HepG2 (cell line): ENCODE measurements at regions not wholly inside any gene's neighbourhood (a gene's known extent, or its start where the extent isn't known, plus 50 kb on each side); places are given as distances from the start of the nearest gene placed in this dataset.

Experiments used
- ATAC-seq: fragments of 200-7000 bp; cut with Tn5 transposase; 3 replicates; pipeline ENCODE4 v1.9.1; 2020; ENCODE audit warnings: mild to moderate bottlenecking, moderate library complexity
- BruUV-seq: library from RNA; stranded (reverse); fragments of 400-500 nt; replicated peaks from 2 replicates; lab custom pipeline; 2021; lab: Mats Ljungman, UMichigan
- CTCF ChIA-PET: fragments of 300-600 bp; formaldehyde crosslinking; extraction: SDS; loops from one replicate; lab custom pipeline; 2021; ENCODE audit warnings: low total read pairs, inconsistent platforms, low intra/inter-chr PET ratio; lab: Yijun Ruan, JAX
- POLR2A ChIA-PET: fragments of 350-600 bp; sonication (Branson Sonifier 250); formaldehyde crosslinking; loops from one replicate; lab custom pipeline; 2020; ENCODE audit warnings: antibody characterized with exemption, inconsistent platforms; lab: Yijun Ruan, JAX
- DNase-seq: peaks from one replicate; pipeline ENCODE4 v3.0.0-alpha.2; 2015; ENCODE audit warnings: low spot score
- FAIRE-seq: peaks from 3 replicates; lab custom pipeline; 2011; peaks lifted over from hg19 to GRCh38; lab: Jason Lieb, UNC
- H2AFZ ChIP-seq: one replicate; pipeline ENCODE4 v1.6.1; 2011; ENCODE audit warnings: low read length, inconsistent platforms
- H3K27ac ChIP-seq: fragments of 300-600 bp; 3 replicates; pipeline ENCODE4 v1.8.0; 2011; ENCODE audit warnings: mixed run types, mild to moderate bottlenecking, mixed read lengths, low read length, inconsistent platforms; ENCODE audit not compliant: insufficient read depth; ENCODE audit errors: extremely low read length
- H3K27me3 ChIP-seq, 2 experiments: fragments of 200-600 bp in 1 of 2; 2 replicates in 1 of 2; 3 replicates in 1 of 2; pipeline versions ENCODE4 v1.6.0 to v1.8.0; 2011; ENCODE audit warnings: low read length in 2 of 2, mild to moderate bottlenecking in 2 of 2, moderate library complexity in 2 of 2, inconsistent platforms in 1 of 2; ENCODE audit not compliant: insufficient read depth in 2 of 2, control insufficient read depth in 1 of 2
- H3K36me3 ChIP-seq, 2 experiments: fragments of 200-600 bp in 1 of 2; replicated peaks in 1 of 2; 2 replicates in 1 of 2; 3 replicates in 1 of 2; pipeline versions ENCODE4 v1.5.1 to v1.8.0; 2011; ENCODE audit warnings: low read length in 2 of 2, inconsistent platforms in 1 of 2; ENCODE audit not compliant: insufficient read depth in 2 of 2, control insufficient read depth in 1 of 2
- H3K4me1 ChIP-seq: 2 replicates; pipeline ENCODE4 v1.5.1; 2012; ENCODE audit warnings: low read length, inconsistent platforms; ENCODE audit not compliant: insufficient read depth
- H3K4me2 ChIP-seq: 2 replicates; pipeline ENCODE4 v1.6.0; 2011; ENCODE audit warnings: low read depth, low read length, inconsistent platforms
- H3K4me3 ChIP-seq, 3 experiments: fragments of 200-600 bp in 1 of 3; sonication (generic), shearing (Covaris generic) in 1 of 3; replicated peaks in 1 of 3; 2 replicates each; pipeline ENCODE4 v1.5.1; 2011 to 2016; ENCODE audit warnings: low read length in 3 of 3, inconsistent platforms in 2 of 3, low read depth in 2 of 3, mild to moderate bottlenecking in 2 of 3, control low read depth in 1 of 3, mixed read lengths in 1 of 3; ENCODE audit not compliant: insufficient read depth in 1 of 3
- H3K79me2 ChIP-seq: one replicate; pipeline ENCODE4 v1.6.1; 2011; ENCODE audit warnings: low read length, inconsistent platforms; ENCODE audit not compliant: insufficient read depth
- H3K9ac ChIP-seq: 2 replicates; pipeline ENCODE4 v1.6.0; 2011; ENCODE audit warnings: mild to moderate bottlenecking, low read depth, low read length, inconsistent platforms; ENCODE audit not compliant: insufficient read depth
- H3K9me3 ChIP-seq: 2 replicates; pipeline ENCODE4 v1.5.1; 2012; ENCODE audit warnings: mild to moderate bottlenecking, low read length
- H4K20me1 ChIP-seq: 2 replicates; pipeline ENCODE4 v1.6.0; 2011; ENCODE audit warnings: inconsistent platforms, mild to moderate bottlenecking, low read length, moderate library complexity; ENCODE audit not compliant: insufficient read depth
- CC2D1A ChIP-seq: sonication (generic); formaldehyde crosslinking; IDR thresholded peaks from 2 replicates; pipeline ENCODE4 v1.8.1; 2023; ENCODE audit warnings: mild to moderate bottlenecking, missing genetic modification reagents
- CHD4 ChIP-seq: fragments of 200-600 bp; sonication (generic); IDR thresholded peaks from 2 replicates; pipeline ENCODE4 v1.7.0; 2017; ENCODE audit warnings: mild to moderate bottlenecking, low read length, borderline replicate concordance
- E2F2 ChIP-seq: sonication (generic); formaldehyde crosslinking; IDR thresholded peaks from 2 replicates; pipeline ENCODE4 v1.4.0; 2020; ENCODE audit warnings: missing genetic modification reagents, borderline replicate concordance
- ETV6 ChIP-seq: sonication (generic); formaldehyde crosslinking; conservative IDR thresholded peaks from 2 replicates; pipeline ENCODE4 v1.4.0; 2020; ENCODE audit warnings: missing genetic modification reagents
- FOXP1 ChIP-seq, 2 experiments: fragments of 450-650 bp in 1 of 2; IDR thresholded peaks; 2 replicates each; pipeline ENCODE4 v1.6.1; 2017 to 2018; ENCODE audit warnings: antibody characterized with exemption in 1 of 2
- NCOA1 ChIP-seq: sonication (generic); formaldehyde crosslinking; IDR thresholded peaks from 2 replicates; pipeline ENCODE4 v1.9.0; 2021; ENCODE audit warnings: missing genetic modification reagents
- NFE2L1 ChIP-seq: sonication (generic); formaldehyde crosslinking; IDR thresholded peaks from 2 replicates; pipeline ENCODE4 v1.4.0; 2020; ENCODE audit warnings: missing genetic modification reagents, mild to moderate bottlenecking, borderline replicate concordance
- NRL ChIP-seq: sonication (generic); formaldehyde crosslinking; IDR thresholded peaks from 2 replicates; pipeline ENCODE4 v1.5.0; 2020; ENCODE audit warnings: missing genetic modification reagents, mild to moderate bottlenecking, moderate library complexity, borderline replicate concordance
- SKI ChIP-seq: fragments of 450-650 bp; IDR thresholded peaks from one replicate; pipeline ENCODE4 v1.6.1; 2018; ENCODE audit warnings: mild to moderate bottlenecking; ENCODE audit not compliant: partially characterized antibody
- STAT6 ChIP-seq: sonication (generic); formaldehyde crosslinking; IDR thresholded peaks from 2 replicates; pipeline ENCODE4 v1.4.0; 2020; ENCODE audit warnings: missing genetic modification reagents, mild to moderate bottlenecking, borderline replicate concordance
- THAP11 ChIP-seq: IDR thresholded peaks from 2 replicates; pipeline ENCODE4 v1.6.1; 2016; ENCODE audit warnings: missing biosample characterization, missing genetic modification reagents
- ZBTB49 ChIP-seq: sonication (generic); formaldehyde crosslinking; IDR thresholded peaks from 2 replicates; pipeline ENCODE4 v1.4.0; 2020; ENCODE audit warnings: missing genetic modification reagents, borderline replicate concordance
- ZNF331 ChIP-seq: sonication (generic); formaldehyde crosslinking; IDR thresholded peaks from 2 replicates; pipeline ENCODE4 v1.4.0; 2020; ENCODE audit warnings: missing genetic modification reagents
- ZNF607 ChIP-seq: sonication (generic); formaldehyde crosslinking; IDR thresholded peaks from 2 replicates; pipeline ENCODE4 v1.5.1; 2020; ENCODE audit warnings: missing genetic modification reagents, mild to moderate bottlenecking, borderline replicate concordance
- WGBS: methylation state at CpG from one replicate; pipeline ENCODE4 v1.1.6; 2017; ENCODE audit warnings: low lambda C conversion rate; 5-methylcytosine and 5-hydroxymethylcytosine counted together
- in situ Hi-C: cut with HindIII; loops from 2 replicates; pipeline ENCODE4 v1.10.0; 2017; ENCODE audit warnings: low pct_unique_long_range_greater_than_20kb; ENCODE audit not compliant: extremely low pct_ligation_motif_present
- intact Hi-C: fragments of 100-400 bp; cut with micrococcal nuclease; formaldehyde crosslinking; loops from one replicate; pipeline ENCODE4 v1.10.0; 2022; ENCODE audit not compliant: unreplicated experiment

GRCh38 chr16:51009813-51010212 lies 141.3 kb downstream of the SALL1 start:
- TF ChIP-seq THAP11 (CRISPR knock-in tag) = no peak
- TF ChIP-seq ZNF331 (CRISPR knock-in tag) = peak; percentile 99
- TF ChIP-seq, all 625 proteins: peak for 1
- POLR2A ChIA-PET = no interaction called here
- no peaks in the 10 kb centered on the region for H3K79me2 ChIP-seq
- no peaks in the 10 kb centered on the region for H3K36me3 ChIP-seq
- no peaks in the 10 kb centered on the region; a peak in 1 of 5 replicates for H3K27me3 ChIP-seq
- H4K20me1 ChIP-seq = no peaks in the 10 kb centered on the region
- in situ Hi-C loops = no loop called here
- DNase-seq (no peak), ATAC-seq (no peak), FAIRE-seq (no peak)
- H3K9ac ChIP-seq = no peak overlapping the region
- peaks cover 17% of the 10 kb centered on the region for H3K4me1 ChIP-seq
- intact Hi-C loops = no loop called here
- CTCF ChIA-PET = no interaction called here
- no peak overlapping the region for H3K4me2 ChIP-seq
- BruUV-seq = no TSS peak
- H3K9me3 ChIP-seq = peaks cover 16% of the 10 kb centered on the region
- no peak overlapping the region for H3K27ac ChIP-seq
- H3K4me3 ChIP-seq = no peak overlapping the region
- H2AFZ ChIP-seq = no peak overlapping the region

GRCh38 chr16:51009359-51009758 lies 141.7 kb downstream of the SALL1 start:
- Histone ChIP-seq H3K27ac (no peak overlapping the region), H3K9me3 (peaks cover 16% of the 10 kb centered on the region), H3K79me2 (no peaks in the 10 kb centered on the region), H3K9ac (no peak overlapping the region), H3K4me2 (no peak overlapping the region), H2AFZ (no peak overlapping the region), H3K36me3 (no peaks in the 10 kb centered on the region), H3K27me3 (no peaks in the 10 kb centered on the region; a peak in 1 of 5 replicates), H3K4me3 (no peak overlapping the region), H4K20me1 (no peaks in the 10 kb centered on the region), H3K4me1 (peaks cover 20% of the 10 kb centered on the region)
- ATAC-seq (no peak), DNase-seq (no peak), FAIRE-seq (no peak)
- CTCF ChIA-PET = no interaction called here
- BruUV-seq = no TSS peak
- POLR2A ChIA-PET = no interaction called here
- intact Hi-C loops = no loop called here
- WGBS = 61% methylated on average over 3 of the region's 3 CpGs
- in situ Hi-C loops = no loop called here
- TF ChIP-seq E2F2 (CRISPR knock-in tag) (no peak), NFE2L1 (no peak), STAT6 (CRISPR knock-in tag) (no peak), NRL (no peak), FOXP1 (IDR thresholded peaks at IDR 0.05) (no peak), FOXP1 (CRISPR knock-in tag; IDR thresholded peaks at IDR 0.05) (no peak), ETV6 (CRISPR knock-in tag) (no peak), SKI (no peak), NCOA1 (CRISPR knock-in tag) (no peak), CHD4 (no peak), CC2D1A (CRISPR knock-in tag) (no peak), ZBTB49 (CRISPR knock-in tag) (no peak), ZNF607 (no peak)
